ENCODE measurements at regions not wholly inside any gene's neighbourhood (a gene's known extent, or its start where the extent isn't known, plus 50 kb on each side); places are given as distances from the start of the nearest gene placed in this dataset.

DNA sequence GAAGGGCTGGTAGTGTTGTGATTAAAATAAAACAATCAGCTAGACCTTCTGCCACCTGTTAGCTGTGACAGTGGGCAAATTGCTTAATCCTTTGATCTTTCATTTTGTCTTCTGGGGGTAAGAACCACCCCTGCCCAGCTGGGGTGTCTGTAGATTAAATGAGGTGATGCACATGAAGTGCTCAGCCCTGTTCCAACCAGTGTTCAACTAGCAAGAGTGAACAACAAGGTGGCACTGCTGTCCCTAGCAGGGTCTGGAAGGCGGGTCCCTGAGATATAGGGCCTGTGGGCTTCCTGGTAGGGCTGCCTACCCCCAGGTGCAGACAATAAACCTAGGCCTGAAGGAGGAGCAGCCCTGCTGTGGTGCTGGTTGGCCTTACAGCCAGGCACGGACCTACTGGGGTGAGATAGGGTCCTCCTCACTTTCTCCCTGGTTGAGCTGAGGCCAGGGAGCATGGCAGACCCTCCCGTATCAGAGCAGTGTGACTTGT lies 60.6 kb downstream of the ARL6IP4 start:
- no peak for DNase-seq (ENCODE audit: low read depth)

DNA sequence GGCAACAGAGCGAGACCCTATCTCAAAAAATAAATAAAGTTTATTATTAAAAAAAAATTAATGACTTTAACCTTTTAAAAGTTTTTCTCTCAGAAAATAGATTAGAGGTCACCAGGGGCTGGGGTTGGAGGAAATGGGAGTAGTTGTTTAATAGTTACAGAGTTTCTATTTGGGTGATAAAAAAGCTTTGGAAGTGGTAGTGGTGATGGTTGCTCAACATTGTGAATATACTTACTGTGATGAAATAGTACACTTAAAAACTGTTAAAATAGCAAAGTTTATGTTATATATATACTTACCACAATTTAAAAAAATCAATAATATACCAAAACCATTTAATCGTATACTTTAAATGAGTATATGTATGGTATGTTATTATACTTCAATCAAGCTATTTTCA lies 59.6 kb downstream of the ARL6IP4 start:
- DNase-seq (ENCODE audit: low read depth), result no peak

DNA sequence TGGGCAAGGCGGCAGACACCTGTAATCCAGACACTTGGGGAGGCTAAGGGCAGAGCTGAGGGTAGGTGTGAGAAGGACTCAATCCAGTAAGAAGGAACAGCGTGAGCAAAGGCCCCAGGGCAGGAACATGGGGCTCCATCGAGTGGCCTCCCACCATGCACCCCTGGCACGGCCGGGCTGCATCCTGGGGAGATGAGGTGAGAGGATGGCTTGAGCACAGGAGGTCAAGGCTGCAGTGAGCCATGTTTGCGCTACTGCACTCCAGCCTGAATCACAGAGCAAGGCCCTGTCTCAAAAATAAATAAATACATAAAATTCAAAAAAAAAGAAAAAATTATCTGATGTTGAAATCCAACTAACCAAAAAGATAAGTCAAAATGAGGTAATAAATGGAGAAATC lies 58.5 kb downstream of the ARL6IP4 start:
- no peak for DNase-seq (ENCODE audit: low read depth)

DNA sequence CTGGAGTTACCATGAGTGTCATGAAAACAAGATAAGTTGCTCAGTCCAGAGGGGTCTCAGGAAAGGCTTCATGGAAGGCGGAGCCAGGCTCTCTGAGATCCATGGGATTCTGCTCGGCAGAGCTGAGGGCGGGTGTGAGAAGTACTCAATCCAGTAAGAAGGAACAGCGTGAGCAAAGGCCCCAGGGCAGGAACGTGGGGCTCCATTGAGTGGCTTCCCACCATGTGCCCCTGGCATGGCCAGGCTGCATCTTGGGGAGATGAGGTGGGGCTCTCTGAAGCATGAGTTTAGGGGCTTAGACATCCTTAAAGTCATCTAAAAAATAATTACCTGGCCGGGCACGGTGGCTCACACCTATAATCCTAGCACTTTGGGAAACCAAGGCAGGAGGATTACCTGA lies 58.0 kb downstream of the ARL6IP4 start:
- DNase-seq (ENCODE audit: low read depth), result no peak

DNA sequence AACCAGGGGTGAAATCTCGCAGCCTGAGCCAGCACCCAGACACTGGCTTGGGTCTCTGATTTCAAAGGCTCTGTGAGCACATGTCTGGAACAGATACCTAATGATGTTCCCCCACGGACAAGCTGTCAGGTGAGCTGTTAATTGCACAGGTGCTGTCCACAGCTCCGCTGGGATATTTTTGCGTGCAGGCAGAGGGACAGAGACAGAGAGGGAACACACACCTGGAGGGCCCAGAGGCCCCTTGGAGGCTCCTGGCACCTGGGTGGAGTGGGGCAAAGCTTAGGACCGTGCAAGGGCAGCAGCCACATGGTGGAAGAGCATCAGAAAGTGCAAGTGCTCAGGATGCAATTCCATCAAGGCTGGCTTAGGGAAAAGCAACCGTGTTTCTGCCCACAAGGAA lies 57.3 kb downstream of the ARL6IP4 start:
- DNase-seq (ENCODE audit: low read depth), result no peak

DNA sequence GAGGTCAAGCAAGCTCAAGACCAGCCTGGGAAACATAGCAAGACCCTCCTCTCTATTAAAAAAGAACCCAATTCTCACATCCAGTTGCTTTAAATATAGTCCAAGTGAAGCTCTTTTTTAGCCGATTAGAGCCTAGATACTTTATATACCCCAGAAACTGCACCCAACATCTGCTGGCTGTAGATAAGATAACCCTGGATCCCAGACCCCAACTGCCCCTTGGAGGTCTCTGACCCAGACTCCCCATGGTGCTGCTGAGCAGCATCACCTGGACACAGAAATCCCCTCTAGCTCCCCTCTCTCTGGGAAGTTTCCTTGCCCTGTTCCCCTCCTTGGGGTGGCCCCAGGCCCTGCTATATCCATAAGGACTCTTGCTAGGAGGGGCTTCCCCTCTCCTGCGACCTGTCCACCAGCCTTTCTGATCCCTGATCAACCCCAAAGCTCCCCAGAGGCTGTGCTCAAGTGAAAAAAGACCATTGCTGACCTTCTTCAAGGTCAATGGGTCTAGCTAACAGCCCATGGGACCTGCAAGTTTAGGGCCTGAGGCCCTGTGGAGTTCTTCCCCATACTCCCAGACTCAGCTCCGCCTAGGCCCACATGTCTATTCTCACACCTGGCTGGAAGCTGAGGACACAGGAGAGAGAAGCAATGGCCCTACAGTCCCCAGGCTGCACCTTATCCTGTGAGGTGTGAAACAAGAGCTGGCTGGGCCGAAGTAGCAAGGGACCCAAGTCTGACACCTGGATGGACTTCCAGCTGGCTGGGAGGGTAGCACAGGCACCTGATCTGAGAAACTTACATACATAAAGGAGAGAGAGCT lies 56.2 kb downstream of the ARL6IP4 start:
- no peak for DNase-seq (ENCODE audit: low read depth)

DNA sequence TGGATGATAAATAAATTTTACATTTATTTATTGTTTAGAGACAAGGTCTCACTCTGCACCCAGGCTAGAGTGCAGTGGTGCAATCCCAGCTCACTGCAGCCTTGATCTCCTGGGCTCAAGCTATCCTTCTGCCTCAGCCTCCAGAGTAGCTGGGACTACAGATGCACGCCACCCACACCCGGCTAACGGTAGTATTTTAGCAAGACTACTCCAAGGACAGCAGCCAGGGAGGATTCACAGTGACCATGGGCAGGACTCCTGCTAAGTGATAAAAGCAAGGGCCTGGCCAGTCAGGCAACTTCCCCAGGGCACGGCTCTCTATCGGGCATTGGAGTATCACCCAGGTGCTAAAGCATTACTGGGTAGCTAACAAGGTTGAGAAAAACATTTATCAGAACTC lies 55.4 kb downstream of the ARL6IP4 start:
- DNase-seq (ENCODE audit: low read depth), result no peak

DNA sequence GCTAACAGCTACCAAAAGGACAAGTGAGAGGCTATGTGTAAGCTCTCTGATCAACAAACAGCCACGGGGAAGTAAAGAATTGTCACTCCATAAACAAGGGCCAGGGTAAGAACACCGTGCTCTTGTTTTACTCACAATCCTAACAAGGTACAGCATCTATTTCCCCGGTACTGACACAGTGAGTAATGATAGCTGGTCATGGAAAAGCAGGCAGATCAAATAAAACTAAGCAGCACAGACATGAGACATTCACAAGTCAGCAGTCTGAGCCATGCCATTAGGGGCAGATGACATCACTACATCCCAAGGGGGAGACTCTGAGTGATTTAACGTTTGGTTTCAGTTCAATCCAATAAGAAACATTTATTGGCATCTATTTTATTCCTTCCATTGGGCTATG lies 54.4 kb downstream of the ARL6IP4 start:
- peak; percentile 22 for DNase-seq (ENCODE audit: low read depth)

DNA sequence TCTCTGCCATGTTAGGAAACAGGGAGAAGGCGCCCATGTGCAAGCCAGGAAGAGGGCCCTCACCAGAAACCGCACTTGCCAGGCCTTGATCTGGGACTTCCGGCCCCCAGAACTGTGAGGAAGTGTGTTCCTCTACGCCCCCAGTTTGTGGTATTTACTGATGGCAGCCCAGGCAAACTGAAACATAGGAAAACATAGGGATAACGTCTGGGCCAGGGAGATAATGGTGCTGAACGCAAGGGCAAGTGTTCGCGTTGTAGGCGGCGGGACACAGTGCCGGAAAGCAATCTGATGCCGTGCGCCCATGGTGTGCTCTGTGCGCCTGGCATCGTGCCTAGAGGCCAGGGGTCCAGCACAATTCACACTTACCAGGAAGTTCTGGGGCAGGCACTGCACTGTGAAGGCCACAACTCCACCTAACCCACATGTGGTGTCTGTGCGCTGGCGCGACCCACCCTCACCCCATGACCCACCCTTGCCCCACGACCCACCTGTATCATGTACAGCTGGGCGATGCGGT lies 53.6 kb downstream of the ARL6IP4 start:
- DNase-seq (ENCODE audit: low read depth), result no peak

DNA sequence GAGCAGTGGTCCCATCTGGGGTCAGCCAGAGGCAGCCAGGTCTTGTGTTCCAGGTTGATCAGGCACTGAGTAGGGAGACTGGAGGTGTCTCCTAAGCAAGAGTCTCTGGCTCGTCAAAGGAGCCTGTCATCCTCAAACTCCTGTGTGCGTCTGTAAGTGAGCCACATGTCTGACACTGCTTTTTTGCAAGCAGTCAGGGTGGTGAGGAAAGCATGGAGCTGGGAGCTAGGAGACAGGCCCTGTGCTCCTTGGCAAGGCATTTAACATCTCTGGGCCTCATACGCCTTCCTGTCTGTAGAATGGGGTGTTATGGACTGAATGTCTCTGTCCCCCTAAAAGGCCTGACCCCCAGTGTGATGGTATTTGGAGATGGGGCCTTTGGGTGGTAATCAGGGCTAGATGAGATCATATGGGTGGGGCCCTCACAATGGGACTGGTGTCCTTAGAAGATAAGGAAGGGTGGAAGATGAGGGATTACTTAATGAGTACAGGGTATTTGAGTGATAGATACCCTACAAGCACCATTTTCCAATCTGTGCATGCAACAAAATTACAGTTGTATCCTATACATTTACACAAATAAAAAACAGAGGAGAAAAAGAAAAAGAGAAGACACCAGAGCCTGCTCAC lies 53.0 kb downstream of the ARL6IP4 start:
- DNase-seq (ENCODE audit: low read depth), result no peak

DNA sequence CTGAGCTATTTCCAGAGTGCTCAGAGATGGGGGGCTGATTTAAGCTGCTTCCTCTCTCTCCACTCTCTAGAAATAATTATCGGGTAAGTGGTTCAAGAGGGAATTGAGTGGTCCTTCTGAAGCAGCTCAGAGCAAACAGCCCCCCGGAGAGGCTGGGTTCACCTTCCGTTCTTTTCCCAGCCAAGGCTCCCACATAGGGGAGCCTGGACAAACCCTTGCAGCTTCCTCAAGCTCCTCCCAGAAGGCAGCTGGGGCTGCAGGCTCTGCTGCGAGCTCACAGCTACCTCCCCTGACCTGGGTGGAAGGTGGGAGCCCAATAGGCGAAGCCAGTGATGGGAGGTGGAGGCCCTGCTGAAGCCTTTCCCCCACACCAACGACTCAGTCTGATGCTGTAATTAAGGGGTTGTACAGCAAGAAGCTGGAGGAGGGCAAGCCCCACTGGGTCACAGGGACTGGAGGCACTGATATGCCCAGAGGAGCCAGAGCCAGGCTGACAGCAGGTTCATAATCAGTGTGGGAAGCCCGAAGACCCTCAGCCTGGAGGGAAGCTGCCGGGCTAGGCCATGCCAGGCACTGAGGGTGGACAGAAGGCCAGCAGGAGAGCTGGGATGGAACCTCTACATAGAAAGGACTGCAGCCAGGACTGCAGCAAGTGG lies 52.4 kb downstream of the ARL6IP4 start:
- no peak for DNase-seq (ENCODE audit: low read depth)

All from non-pigmented ciliary epithelial cell (primary cell).